HG02870 (cell line): ENCODE measurements at regions not wholly inside any gene's neighbourhood (a gene's known extent, or its start where the extent isn't known, plus 50 kb on each side); places are given as distances from the start of the nearest gene placed in this dataset.
A peak's percentile ranks its signal among the peaks of the same experiment; 100 is the strongest.

Source experiments
- ATAC-seq: cut with Tn5 transposase; IDR thresholded peaks from one replicate; pipeline ENCODE4 v1.9.1; 2021; ENCODE audit warnings: mild to moderate bottlenecking, moderate library complexity; ENCODE audit not compliant: unreplicated experiment

- ATAC-seq: no peak
Observed at GRCh38 chr9:7546261-7546660, 253.3 kb downstream of the DMAC1 start.

- no peak for ATAC-seq
Observed at GRCh38 chr9:7545371-7546165, 254.0 kb downstream of the DMAC1 start.

GRCh38 chr9:7542693-7543092 lies 256.9 kb downstream of the DMAC1 start:
- ATAC-seq: no peak

- no peak for ATAC-seq
Observed at GRCh38 chr9:7542126-7542525, 257.5 kb downstream of the DMAC1 start.

- peak; percentile 80 for ATAC-seq
Observed at GRCh38 chr9:7536310-7536939, 263.2 kb downstream of the DMAC1 start.

GRCh38 chr9:7534211-7534935 lies 265.2 kb downstream of the DMAC1 start:
- ATAC-seq: no peak

- no peak for ATAC-seq
Observed at GRCh38 chr9:7533376-7534090, 266.0 kb downstream of the DMAC1 start.

GRCh38 chr9:7523426-7524043 lies 276.0 kb downstream of the DMAC1 start:
- ATAC-seq: no peak

GRCh38 chr9:7520396-7520795 lies 279.2 kb downstream of the DMAC1 start:
- ATAC-seq: no peak

GRCh38 chr9:7516376-7516775 lies 283.2 kb downstream of the DMAC1 start:
- ATAC-seq: no peak

GRCh38 chr9:7510199-7510598 lies 289.4 kb downstream of the DMAC1 start:
- no peak for ATAC-seq

- no peak for ATAC-seq
Observed at GRCh38 chr9:7509576-7510145, 289.9 kb downstream of the DMAC1 start.

GRCh38 chr9:7508516-7508915 lies 291.1 kb downstream of the DMAC1 start:
- no peak for ATAC-seq

- ATAC-seq: no peak
Observed at GRCh38 chr9:7507566-7508270, 291.9 kb downstream of the DMAC1 start.

GRCh38 chr9:7507026-7507425 lies 292.6 kb downstream of the DMAC1 start:
- ATAC-seq: no peak

- no peak for ATAC-seq
Observed at GRCh38 chr9:7500521-7500920, 299.1 kb downstream of the DMAC1 start.

GRCh38 chr9:7491641-7492040 lies 307.9 kb downstream of the DMAC1 start:
- no peak for ATAC-seq

- no peak for ATAC-seq
Observed at GRCh38 chr9:7490317-7491108, 309.1 kb downstream of the DMAC1 start.

GRCh38 chr9:7489036-7489435 lies 310.5 kb downstream of the DMAC1 start:
- no peak for ATAC-seq
